C4-2B (cell line): ENCODE measurements at regions not wholly inside any gene's neighbourhood (a gene's known extent, or its start where the extent isn't known, plus 50 kb on each side); places are given as distances from the start of the nearest gene placed in this dataset.

Experiments
- CTCF ChIP-seq: fragments of 450-650 bp; conservative IDR thresholded peaks from 2 replicates; pipeline ENCODE4 v1.5.1; 2017; ENCODE audit warnings: mild to moderate bottlenecking
- ZFX ChIP-seq: fragments of 450-650 bp; IDR thresholded peaks from 2 replicates; pipeline ENCODE4 v1.6.1; 2017

- TF ChIP-seq CTCF (no peak), ZFX (no peak)
Observed at GRCh38 chr1:106232128-106232527, 824.3 kb upstream of the PRMT6 start.
